ENCODE measurements at regions not wholly inside any gene's neighbourhood (a gene's known extent, or its start where the extent isn't known, plus 50 kb on each side); places are given as distances from the start of the nearest gene placed in this dataset.

GRCh38 chr1:8113262-8114220, 87.4 kb upstream of the ERRFI1 start:
- Histone ChIP-seq H3K4me3 (no peak overlapping the region), H3K4me1 (ENCODE audit: insufficient read depth) (peaks cover 21% of the 10 kb centered on the region), H3K27me3 (no peaks in the 10 kb centered on the region), H3K36me3 (no peaks in the 10 kb centered on the region), H3K27ac (peak overlapping the region in 1 of 2 donors; percentile 13), H3K9me3 (no peaks in the 10 kb centered on the region)
- WGBS, 3 donors, result 41 to 63% (median 52%) methylated on average over 16 to 17 of the region's 17 CpGs
- TF ChIP-seq POLR2A (IDR thresholded peaks at IDR 0.05), result no peak
- TF ChIP-seq EP300 (IDR thresholded peaks at IDR 0.05), result no peak
- TF ChIP-seq, protein P1, sequence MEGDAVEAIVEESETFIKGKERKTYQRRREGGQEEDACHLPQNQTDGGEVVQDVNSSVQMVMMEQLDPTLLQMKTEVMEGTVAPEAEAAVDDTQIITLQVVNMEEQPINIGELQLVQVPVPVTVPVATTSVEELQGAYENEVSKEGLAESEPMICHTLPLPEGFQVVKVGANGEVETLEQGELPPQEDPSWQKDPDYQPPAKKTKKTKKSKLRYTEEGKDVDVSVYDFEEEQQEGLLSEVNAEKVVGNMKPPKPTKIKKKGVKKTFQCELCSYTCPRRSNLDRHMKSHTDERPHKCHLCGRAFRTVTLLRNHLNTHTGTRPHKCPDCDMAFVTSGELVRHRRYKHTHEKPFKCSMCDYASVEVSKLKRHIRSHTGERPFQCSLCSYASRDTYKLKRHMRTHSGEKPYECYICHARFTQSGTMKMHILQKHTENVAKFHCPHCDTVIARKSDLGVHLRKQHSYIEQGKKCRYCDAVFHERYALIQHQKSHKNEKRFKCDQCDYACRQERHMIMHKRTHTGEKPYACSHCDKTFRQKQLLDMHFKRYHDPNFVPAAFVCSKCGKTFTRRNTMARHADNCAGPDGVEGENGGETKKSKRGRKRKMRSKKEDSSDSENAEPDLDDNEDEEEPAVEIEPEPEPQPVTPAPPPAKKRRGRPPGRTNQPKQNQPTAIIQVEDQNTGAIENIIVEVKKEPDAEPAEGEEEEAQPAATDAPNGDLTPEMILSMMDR (IDR thresholded peaks at IDR 0.05), result no peak
- DNase-seq, result no peak
- intact Hi-C loops (cut with DNase I), result loop anchor here in 1 of 4 donors (10.0 kb wide), 1 partner anchor 79 kb away; no protein-coding TSS in a partner anchor

DNA sequence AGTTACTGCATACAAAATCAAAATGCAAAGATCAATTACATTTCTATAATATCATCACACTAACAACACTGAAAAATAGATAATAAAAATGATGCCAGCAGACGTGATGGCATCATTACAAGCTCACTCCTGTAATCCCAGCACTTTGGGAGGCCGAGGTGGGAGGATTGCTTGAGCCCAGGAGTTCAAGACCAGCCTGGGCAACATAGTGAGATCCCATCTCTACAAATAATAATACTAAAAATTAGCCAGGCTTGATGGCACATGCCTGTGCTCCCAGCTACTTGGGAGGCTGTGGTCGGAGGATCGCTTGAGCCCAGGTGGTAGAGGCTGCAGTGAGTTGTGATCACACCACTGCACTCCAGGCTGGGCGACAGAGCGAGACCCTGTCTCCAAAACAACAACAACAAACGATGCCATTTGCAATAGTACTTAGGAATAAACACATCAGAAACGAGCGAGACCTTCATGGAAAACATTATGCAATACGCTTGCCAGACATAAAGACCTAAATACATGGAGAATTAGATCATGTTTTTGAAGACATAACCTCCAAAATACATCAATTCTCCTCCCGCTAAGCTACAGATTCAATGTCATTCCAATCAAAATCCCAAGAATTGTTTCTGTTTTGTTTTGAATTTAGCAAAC, 86.6 kb upstream of the ERRFI1 start:
- H3K4me3 ChIP-seq, result no peak overlapping the region
- 86 to 92% (median 88%) methylated on average over 11 of the region's 11 CpGs for WGBS, 3 donors
- H3K27ac ChIP-seq, result no peak overlapping the region
- H3K36me3 ChIP-seq, result no peaks in the 10 kb centered on the region
- no peaks in the 10 kb centered on the region for H3K9me3 ChIP-seq
- H3K4me1 ChIP-seq (ENCODE audit: insufficient read depth), result peaks cover 15% of the 10 kb centered on the region
- DNase-seq, result no peak
- TF ChIP-seq, protein P1 (IDR thresholded peaks at IDR 0.05), result no peak
- no peak for TF ChIP-seq EP300 (IDR thresholded peaks at IDR 0.05)
- TF ChIP-seq POLR2A (IDR thresholded peaks at IDR 0.05), result no peak
- no peaks in the 10 kb centered on the region for H3K27me3 ChIP-seq
- intact Hi-C loops (cut with DNase I), result loop anchor here in 1 of 4 donors (10.0 kb wide), 1 partner anchor 78 kb away; no protein-coding TSS in a partner anchor

DNA sequence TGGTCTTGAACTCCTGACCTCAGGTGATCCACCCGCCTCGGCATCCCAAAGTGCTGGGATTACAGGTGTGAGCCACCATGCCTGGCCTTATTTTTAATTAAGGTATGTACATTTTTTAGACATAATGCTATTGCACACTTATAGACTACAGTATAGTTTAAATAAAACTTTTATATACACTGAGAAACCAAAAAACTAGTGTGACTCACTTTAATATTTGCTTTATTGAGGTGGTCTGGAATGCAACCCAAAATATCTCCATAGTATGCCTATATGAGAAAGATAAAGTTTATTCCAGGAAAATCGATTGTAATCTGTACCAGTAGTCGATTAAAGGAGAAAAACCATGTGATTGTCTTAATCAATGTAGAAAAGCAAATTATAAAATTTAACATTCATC, 85.5 kb upstream of the ERRFI1 start:
- Histone ChIP-seq H3K4me3 (no peak overlapping the region), H3K9me3 (no peaks in the 10 kb centered on the region), H3K27ac (no peak overlapping the region), H3K36me3 (no peaks in the 10 kb centered on the region), H3K4me1 (ENCODE audit: insufficient read depth) (peaks cover 13% of the 10 kb centered on the region), H3K27me3 (no peaks in the 10 kb centered on the region)
- TF ChIP-seq, protein P1 (IDR thresholded peaks at IDR 0.05), result no peak
- no peak for TF ChIP-seq POLR2A (IDR thresholded peaks at IDR 0.05)
- TF ChIP-seq EP300 (IDR thresholded peaks at IDR 0.05), result no peak
- DNase-seq, result no peak
- intact Hi-C loops (cut with DNase I), result loop anchor here in 1 of 4 donors (10.0 kb wide), 1 partner anchor 77 kb away; no protein-coding TSS in a partner anchor
- WGBS, 3 donors, result 88 to 89% (median 88%) methylated on average over 4 of the region's 4 CpGs

DNA sequence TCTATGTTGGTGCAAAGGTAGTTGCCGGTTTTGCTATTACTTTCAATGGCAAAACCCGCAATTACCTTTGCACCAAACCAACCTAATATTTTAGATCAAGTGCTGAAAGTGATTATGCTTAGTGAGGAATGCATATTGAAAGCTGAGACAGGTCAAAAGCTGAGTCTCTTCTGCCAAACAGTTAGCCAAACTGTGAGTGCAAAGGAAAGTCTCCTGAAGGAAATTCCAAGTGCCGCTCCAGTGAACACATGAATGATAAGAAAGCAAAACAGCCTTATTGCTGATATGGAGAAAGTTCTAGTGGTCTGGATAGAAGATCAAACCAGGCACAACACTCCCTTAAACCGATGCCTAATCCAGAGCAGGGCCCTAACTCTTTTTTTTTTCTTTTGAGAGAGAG, 83.1 kb upstream of the ERRFI1 start:
- DNase-seq, result no peak
- TF ChIP-seq, protein P1 (IDR thresholded peaks at IDR 0.05), result no peak
- TF ChIP-seq POLR2A (IDR thresholded peaks at IDR 0.05), result no peak
- no peak for TF ChIP-seq EP300 (IDR thresholded peaks at IDR 0.05)
- H3K4me3 ChIP-seq, result no peak overlapping the region
- H3K4me1 ChIP-seq (ENCODE audit: insufficient read depth), result peaks cover 4% of the 10 kb centered on the region
- WGBS, 3 donors, result 68 to 74% (median 69%) methylated on average over 4 of the region's 4 CpGs
- H3K36me3 ChIP-seq, result no peaks in the 10 kb centered on the region
- no peaks in the 10 kb centered on the region for H3K9me3 ChIP-seq
- intact Hi-C loops (cut with DNase I), result no loop called here
- no peak overlapping the region for H3K27ac ChIP-seq
- no peaks in the 10 kb centered on the region for H3K27me3 ChIP-seq

All from ovary (tissue), 7 donors.